HepG2 (cell line): ENCODE measurements at regions not wholly inside any gene's neighbourhood (a gene's known extent, or its start where the extent isn't known, plus 50 kb on each side); places are given as distances from the start of the nearest gene placed in this dataset.

ENCODE experiments used
- BRCA1 ChIP-seq: sonication (generic); formaldehyde crosslinking; IDR thresholded peaks from 2 replicates; pipeline ENCODE4 v1.4.0; 2020; ENCODE audit warnings: missing genetic modification reagents
- CTCF ChIP-seq: sonication (generic); formaldehyde crosslinking; IDR thresholded peaks from 2 replicates; pipeline ENCODE4 v1.5.0; 2020; ENCODE audit warnings: mild to moderate bottlenecking, missing genetic modification reagents, moderate library complexity
- PBX3 ChIP-seq: sonication (generic); formaldehyde crosslinking; IDR thresholded peaks from 2 replicates; pipeline ENCODE4 v1.8.1; 2023; ENCODE audit warnings: missing genetic modification reagents, inconsistent platforms, borderline replicate concordance
- POLR2A ChIP-seq, 2 experiments: IDR thresholded peaks; 2 replicates each; pipeline ENCODE4 v1.6.1; 2011; ENCODE audit warnings: low read depth in 2 of 2, low read length in 2 of 2, mild to moderate bottlenecking in 1 of 2, moderate library complexity in 1 of 2; ENCODE audit not compliant: insufficient read depth in 1 of 2
- TAF1 ChIP-seq: sonication (generic); formaldehyde crosslinking; IDR thresholded peaks from 2 replicates; pipeline ENCODE4 v1.4.0; 2020; ENCODE audit warnings: missing genetic modification reagents
- YY1 ChIP-seq: IDR thresholded peaks from 2 replicates; pipeline ENCODE4 v1.6.1; 2011; ENCODE audit warnings: low read length, low read depth, moderate library complexity, mild to moderate bottlenecking; ENCODE audit not compliant: insufficient read depth, insufficient replicate concordance
- ZNF124 ChIP-seq: sonication (generic); formaldehyde crosslinking; IDR thresholded peaks from 2 replicates; pipeline ENCODE4 v1.4.0; 2020; ENCODE audit warnings: missing genetic modification reagents
- ZNF564 ChIP-seq: sonication (generic); formaldehyde crosslinking; IDR thresholded peaks from 2 replicates; pipeline ENCODE4 v1.8.1; 2023; ENCODE audit warnings: mild to moderate bottlenecking, missing genetic modification reagents
- ZNF878 ChIP-seq: sonication (generic); formaldehyde crosslinking; IDR thresholded peaks from 2 replicates; pipeline ENCODE4 v1.8.1; 2023; ENCODE audit warnings: mild to moderate bottlenecking, missing genetic modification reagents, moderate library complexity

GRCh38 chr7:32218741-32219288, 148.6 kb upstream of the PDE1C start:
- no peak for TF ChIP-seq ZNF564 (CRISPR knock-in tag)
- TF ChIP-seq POLR2A (IDR thresholded peaks at IDR 0.05; ENCODE audit: insufficient read depth in 1 of 2, low read depth in 2 of 2, low read length in 2 of 2): no peak
- TF ChIP-seq CTCF: no peak
- no peak for TF ChIP-seq BRCA1 (CRISPR knock-in tag)
- no peak for TF ChIP-seq ZNF124 (CRISPR knock-in tag)
- no peak for TF ChIP-seq YY1
- TF ChIP-seq ZNF878 (CRISPR knock-in tag): no peak
- TF ChIP-seq PBX3 (CRISPR knock-in tag): no peak
- no peak for TF ChIP-seq TAF1
